ENCODE measurements at regions not wholly inside any gene's neighbourhood (a gene's known extent, or its start where the extent isn't known, plus 50 kb on each side); places are given as distances from the start of the nearest gene placed in this dataset.

DNA sequence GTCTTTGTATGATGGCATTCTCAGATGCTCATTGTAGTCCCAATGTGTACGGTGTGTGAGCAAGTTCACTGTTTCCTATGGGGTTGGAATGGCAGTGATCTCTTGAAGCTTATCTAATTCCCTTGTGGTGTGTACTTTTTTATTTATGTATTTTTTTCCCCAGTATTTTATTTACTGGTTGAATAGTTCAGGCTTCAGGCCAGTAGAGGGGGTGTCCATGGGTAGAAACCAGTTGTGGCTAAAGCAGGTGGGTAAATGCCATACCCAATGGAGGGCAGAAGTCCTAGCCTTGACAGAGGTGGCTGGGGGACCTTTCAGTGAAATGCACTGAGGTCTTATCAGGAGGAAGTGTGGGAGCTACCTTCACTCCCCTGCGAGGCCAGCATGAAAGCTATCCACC, 351.4 kb upstream of the CWC22 start:
- TF ChIP-seq, protein P1, sequence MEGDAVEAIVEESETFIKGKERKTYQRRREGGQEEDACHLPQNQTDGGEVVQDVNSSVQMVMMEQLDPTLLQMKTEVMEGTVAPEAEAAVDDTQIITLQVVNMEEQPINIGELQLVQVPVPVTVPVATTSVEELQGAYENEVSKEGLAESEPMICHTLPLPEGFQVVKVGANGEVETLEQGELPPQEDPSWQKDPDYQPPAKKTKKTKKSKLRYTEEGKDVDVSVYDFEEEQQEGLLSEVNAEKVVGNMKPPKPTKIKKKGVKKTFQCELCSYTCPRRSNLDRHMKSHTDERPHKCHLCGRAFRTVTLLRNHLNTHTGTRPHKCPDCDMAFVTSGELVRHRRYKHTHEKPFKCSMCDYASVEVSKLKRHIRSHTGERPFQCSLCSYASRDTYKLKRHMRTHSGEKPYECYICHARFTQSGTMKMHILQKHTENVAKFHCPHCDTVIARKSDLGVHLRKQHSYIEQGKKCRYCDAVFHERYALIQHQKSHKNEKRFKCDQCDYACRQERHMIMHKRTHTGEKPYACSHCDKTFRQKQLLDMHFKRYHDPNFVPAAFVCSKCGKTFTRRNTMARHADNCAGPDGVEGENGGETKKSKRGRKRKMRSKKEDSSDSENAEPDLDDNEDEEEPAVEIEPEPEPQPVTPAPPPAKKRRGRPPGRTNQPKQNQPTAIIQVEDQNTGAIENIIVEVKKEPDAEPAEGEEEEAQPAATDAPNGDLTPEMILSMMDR (IDR thresholded peaks at IDR 0.05; ENCODE audit: insufficient read depth, low read length, poor library complexity, severe bottlenecking) = no peak
- no peak for TF ChIP-seq EZH2phosphoT487 (conservative IDR thresholded peaks at IDR 0.05; ENCODE audit: low read length)

Data from SU-DHL-6 (cell line).